LNCAP (cell line): ENCODE measurements at regions not wholly inside any gene's neighbourhood (a gene's known extent, or its start where the extent isn't known, plus 50 kb on each side); places are given as distances from the start of the nearest gene placed in this dataset.
A peak's percentile ranks its signal among the peaks of the same experiment; 100 is the strongest.

Experiments used
- TF ChIP-seq, protein P1 (sequence below): fragments of 450-650 bp; IDR thresholded peaks from 2 replicates; pipeline ENCODE4 v1.5.1; 2017; ENCODE audit warnings: mild to moderate bottlenecking

DNA sequence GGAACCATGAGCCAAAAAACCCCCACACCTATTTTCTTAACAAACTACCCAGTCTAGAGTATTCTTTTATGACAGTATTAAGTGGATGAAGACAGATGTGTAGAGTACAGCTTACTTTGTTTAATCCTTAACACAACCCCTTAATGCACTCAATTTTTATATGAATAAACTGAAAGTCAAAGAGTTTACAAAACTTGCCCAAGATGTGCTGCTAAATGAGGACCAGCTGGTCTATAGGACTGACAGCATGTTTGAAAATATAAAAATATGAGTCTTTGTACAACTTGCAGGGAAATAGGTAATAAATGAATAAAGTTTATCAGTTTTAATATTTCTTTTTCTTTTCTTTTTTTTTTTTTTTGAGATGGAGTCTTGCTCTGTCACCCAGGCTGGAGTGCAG, 102.3 kb downstream of the ZFY start:
- TF ChIP-seq, protein P1, sequence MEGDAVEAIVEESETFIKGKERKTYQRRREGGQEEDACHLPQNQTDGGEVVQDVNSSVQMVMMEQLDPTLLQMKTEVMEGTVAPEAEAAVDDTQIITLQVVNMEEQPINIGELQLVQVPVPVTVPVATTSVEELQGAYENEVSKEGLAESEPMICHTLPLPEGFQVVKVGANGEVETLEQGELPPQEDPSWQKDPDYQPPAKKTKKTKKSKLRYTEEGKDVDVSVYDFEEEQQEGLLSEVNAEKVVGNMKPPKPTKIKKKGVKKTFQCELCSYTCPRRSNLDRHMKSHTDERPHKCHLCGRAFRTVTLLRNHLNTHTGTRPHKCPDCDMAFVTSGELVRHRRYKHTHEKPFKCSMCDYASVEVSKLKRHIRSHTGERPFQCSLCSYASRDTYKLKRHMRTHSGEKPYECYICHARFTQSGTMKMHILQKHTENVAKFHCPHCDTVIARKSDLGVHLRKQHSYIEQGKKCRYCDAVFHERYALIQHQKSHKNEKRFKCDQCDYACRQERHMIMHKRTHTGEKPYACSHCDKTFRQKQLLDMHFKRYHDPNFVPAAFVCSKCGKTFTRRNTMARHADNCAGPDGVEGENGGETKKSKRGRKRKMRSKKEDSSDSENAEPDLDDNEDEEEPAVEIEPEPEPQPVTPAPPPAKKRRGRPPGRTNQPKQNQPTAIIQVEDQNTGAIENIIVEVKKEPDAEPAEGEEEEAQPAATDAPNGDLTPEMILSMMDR = no peak

DNA sequence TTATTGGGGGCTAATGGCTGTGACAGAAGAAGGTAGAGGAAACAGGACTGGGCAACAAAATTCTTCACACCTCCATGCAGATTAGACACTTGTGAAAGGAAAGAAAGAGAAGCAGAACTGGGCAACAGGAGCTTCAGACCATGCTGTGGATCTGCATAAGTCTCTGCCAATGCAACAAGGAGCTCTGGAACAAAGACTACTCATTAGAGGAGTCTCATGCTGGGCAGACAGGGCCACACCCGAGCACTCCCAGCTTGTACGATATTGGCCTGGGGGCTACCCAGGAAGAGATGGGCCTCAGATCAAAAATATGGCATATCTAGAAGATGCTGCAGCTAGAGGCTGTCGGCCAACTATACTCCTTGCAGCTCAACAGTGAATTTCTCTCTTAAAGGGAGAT, 105.2 kb downstream of the ZFY start:
- TF ChIP-seq, protein P1 = no peak

DNA sequence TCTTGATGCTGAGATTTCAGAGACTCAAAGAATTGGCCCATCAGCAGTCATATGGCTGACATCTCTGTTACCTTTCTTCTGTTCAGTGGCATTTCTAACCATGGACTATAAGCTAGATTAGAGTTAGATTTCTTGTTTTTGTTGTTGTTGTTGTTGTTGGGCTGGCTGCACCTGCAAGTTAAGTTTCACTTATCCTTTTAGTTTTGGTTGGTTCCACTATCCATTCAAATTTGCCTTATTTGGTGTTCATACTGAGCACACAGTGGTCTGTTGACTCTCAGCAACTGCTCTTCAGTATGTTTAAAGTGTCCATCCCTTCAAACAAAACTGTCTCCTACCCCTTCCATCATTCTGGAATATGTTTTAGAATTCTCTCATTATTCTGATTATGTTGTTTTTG, 106.8 kb downstream of the ZFY start:
- TF ChIP-seq, protein P1 = no peak

DNA sequence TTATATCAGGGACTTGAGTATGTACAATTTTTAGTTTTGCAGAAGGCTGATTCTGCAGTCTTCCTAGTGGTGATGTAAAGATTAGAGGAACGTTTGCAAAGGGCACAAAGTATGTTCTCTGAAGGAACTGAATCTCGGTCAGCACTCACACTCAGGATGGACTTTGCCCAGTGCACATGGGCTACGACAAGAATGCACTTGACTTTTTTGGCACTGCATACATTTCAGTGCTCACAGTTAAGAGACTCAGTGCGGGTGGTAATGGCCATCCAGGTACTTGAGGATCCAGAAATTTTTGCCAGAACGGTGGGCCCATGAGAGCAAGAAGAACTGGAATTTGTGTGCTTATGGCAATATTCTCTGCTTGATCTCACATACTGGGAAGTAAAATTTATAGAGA, 107.7 kb downstream of the ZFY start:
- TF ChIP-seq, protein P1 = no peak

DNA sequence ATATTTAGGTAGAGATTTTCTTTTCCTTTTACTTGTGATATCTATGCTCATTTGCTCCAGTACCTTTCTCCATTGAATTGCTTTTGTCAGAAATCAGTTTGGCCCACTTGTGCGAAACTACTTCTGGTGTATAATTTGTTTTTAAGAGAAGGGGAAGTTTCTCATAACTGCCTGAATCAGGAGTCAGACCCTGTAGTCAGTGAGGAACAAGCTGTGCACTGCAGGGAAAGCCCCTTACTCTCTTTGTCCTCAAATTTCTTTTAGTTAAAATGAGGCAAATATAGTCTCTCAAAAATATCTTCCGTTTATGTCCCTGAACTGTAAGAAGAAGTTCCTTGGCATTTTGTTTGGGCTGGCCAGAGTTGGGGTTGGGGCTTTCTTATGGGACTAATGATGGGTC, 109.9 kb downstream of the ZFY start:
- TF ChIP-seq, protein P1 = no peak

DNA sequence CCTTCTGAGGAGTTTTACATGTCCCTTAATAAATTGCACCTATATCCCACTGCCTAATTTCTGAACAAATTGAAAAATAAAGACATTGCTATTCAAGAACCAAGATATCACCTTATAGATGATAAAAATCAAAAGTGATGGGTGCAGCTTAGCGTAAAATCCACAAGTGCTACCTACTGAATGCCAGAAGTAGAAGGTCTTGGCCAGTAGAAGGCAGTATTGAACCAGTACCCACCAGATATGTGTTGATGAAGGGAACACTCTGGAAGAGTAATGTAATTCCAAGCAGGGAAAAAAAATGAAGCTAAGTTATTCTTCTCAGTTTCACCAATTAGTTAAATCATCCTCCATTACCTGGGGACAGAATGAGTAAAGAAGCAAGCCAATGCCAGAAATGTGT, 125.5 kb downstream of the ZFY start:
- TF ChIP-seq, protein P1 = 0 out of 2 replicates have a peak, but pooled peaks have one; percentile 14

DNA sequence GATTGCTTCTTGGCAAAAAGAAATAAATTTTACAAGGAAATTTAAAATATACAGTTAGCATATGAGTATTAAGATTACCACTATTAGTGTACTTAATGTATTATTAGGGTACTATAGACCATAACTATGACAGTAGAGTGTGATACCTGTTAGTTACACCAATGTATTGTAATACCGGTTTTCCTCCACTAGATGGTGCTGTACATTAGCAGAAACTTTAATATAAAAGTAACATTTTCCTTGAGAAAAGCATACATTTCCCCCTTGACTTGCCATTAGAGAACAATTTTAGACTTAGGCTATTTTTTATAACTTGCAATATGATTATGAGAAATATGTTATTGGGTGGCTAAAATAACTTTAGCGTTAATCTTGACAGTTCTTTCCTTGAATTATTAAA, 173.3 kb upstream of the TGIF2LY start:
- TF ChIP-seq, protein P1 = peak; percentile 47
